HCT116 (cell line): ENCODE measurements at regions not wholly inside any gene's neighbourhood (a gene's known extent, or its start where the extent isn't known, plus 50 kb on each side); places are given as distances from the start of the nearest gene placed in this dataset.

Source experiments
- ATAC-seq: fragments of 200-7000 bp; cut with Tn5 transposase; 2 replicates; pipeline ENCODE4 v1.9.1; 2020; ENCODE audit warnings: mild to moderate bottlenecking, moderate library complexity
- BruUV-seq: library from RNA; stranded (reverse); fragments of 400-500 nt; replicated peaks from 2 replicates; lab custom pipeline; 2021; lab: Mats Ljungman, UMichigan
- CTCF ChIA-PET: fragments of 300-600 bp; sonication (Branson Sonifier 250); formaldehyde crosslinking; loops from one replicate; lab custom pipeline; 2021; ENCODE audit warnings: antibody characterized with exemption; lab: Charles Lee
- POLR2A ChIA-PET: fragments of 300-600, 350-600 bp; sonication (Branson Sonifier 250); formaldehyde crosslinking; loops from one replicate; lab custom pipeline; 2021; ENCODE audit warnings: antibody characterized with exemption; lab: Charles Lee
- RAD21 ChIA-PET, 2 experiments: fragments of 300-600 bp; sonication (Branson Sonifier 250); formaldehyde crosslinking; loops; one replicate each; lab custom pipeline; 2023; ENCODE audit warnings: low total read pairs in 2 of 2; ENCODE audit not compliant: uncharacterized antibody in 2 of 2, unreplicated experiment in 2 of 2, low non-redundant PET in 1 of 2; lab: Charles Lee
- DNase-seq: peaks from one replicate; pipeline ENCODE4 v3.0.0-alpha.2; 2010; ENCODE audit warnings: low read depth, low spot score
- H2AFZ ChIP-seq: fragments of 200-600 bp; shearing (Covaris generic), sonication (generic); 2 replicates; pipeline ENCODE4 v1.6.1; 2017; ENCODE audit warnings: low read depth, mixed run types, mixed read lengths, antibody characterized with exemption, low read length; ENCODE audit not compliant: poor library complexity, severe bottlenecking
- H3K27ac ChIP-seq: 2 replicates; pipeline ENCODE4 v1.5.1; 2012; ENCODE audit warnings: low read depth, low read length
- H3K27me3 ChIP-seq: fragments of 200-600 bp; sonication (generic); 2 replicates; pipeline ENCODE4 v1.6.1; 2016; ENCODE audit warnings: mixed run types, low read length, mixed read lengths; ENCODE audit not compliant: insufficient read depth
- H3K36me3 ChIP-seq, 2 experiments: fragments of 200-500 bp in 1 of 2; fragments of 200-600 bp in 1 of 2; sonication (Bioruptor generic) in 1 of 2; sonication (generic) in 1 of 2; 2 replicates each; pipeline versions ENCODE4 v1.5.1 to v1.6.1; 2014 to 2016; ENCODE audit warnings: low read length in 2 of 2, inconsistent platforms in 1 of 2, mixed read lengths in 1 of 2, mixed run types in 1 of 2; ENCODE audit not compliant: insufficient read depth in 2 of 2, control insufficient read depth in 1 of 2
- H3K4me1 ChIP-seq, 2 experiments: fragments of 200-600 bp in 1 of 2; sonication (generic) in 1 of 2; 2 replicates each; pipeline versions ENCODE4 v1.5.1 to v1.6.1; 2012 to 2017; ENCODE audit warnings: low read length in 2 of 2, inconsistent platforms in 1 of 2, mild to moderate bottlenecking in 1 of 2, mixed read lengths in 1 of 2, mixed run types in 1 of 2, moderate library complexity in 1 of 2; ENCODE audit not compliant: insufficient read depth in 2 of 2, control insufficient read depth in 1 of 2
- H3K4me2 ChIP-seq: fragments of 200-600 bp; sonication (generic); 2 replicates; pipeline ENCODE4 v1.6.1; 2017; ENCODE audit warnings: mixed run types, low read length, mixed read lengths
- H3K4me3 ChIP-seq, 2 experiments: fragments of 200-600 bp in 1 of 2; sonication (generic) in 1 of 2; replicated peaks in 1 of 2; 2 replicates each; pipeline ENCODE4 v1.5.1; 2011 to 2016; ENCODE audit warnings: low read length in 2 of 2, control low read depth in 1 of 2, low read depth in 1 of 2, mild to moderate bottlenecking in 1 of 2, mixed read lengths in 1 of 2, mixed run types in 1 of 2
- H3K79me2 ChIP-seq: fragments of 200-600 bp; sonication (generic); 2 replicates; pipeline ENCODE4 v1.6.1; 2017; ENCODE audit warnings: mild to moderate bottlenecking, mixed run types, low read length, moderate library complexity, mixed read lengths; ENCODE audit not compliant: insufficient read depth
- H3K9ac ChIP-seq: fragments of 200-600 bp; sonication (generic); 2 replicates; pipeline ENCODE4 v1.6.1; 2016; ENCODE audit warnings: low read length, mixed read lengths
- H3K9me2 ChIP-seq: fragments of 200-600 bp; sonication (generic), shearing (Covaris generic); 2 replicates; pipeline ENCODE4 v1.6.1; 2017; ENCODE audit warnings: mixed run types, mild to moderate bottlenecking, moderate library complexity; ENCODE audit not compliant: insufficient read depth
- H3K9me3 ChIP-seq, 2 experiments: fragments of 200-500 bp in 1 of 2; fragments of 200-600 bp in 1 of 2; sonication (Bioruptor generic) in 1 of 2; sonication (generic) in 1 of 2; 2 replicates each; pipeline ENCODE4 v1.6.1; 2014 to 2017; ENCODE audit warnings: low read length in 2 of 2, mixed read lengths in 2 of 2, inconsistent platforms in 1 of 2, low read depth in 1 of 2, mild to moderate bottlenecking in 1 of 2, mixed run types in 1 of 2, moderate library complexity in 1 of 2; ENCODE audit not compliant: control insufficient read depth in 1 of 2, insufficient read depth in 1 of 2
- H4K20me1 ChIP-seq: fragments of 200-600 bp; sonication (generic), shearing (Covaris generic); 2 replicates; pipeline ENCODE4 v1.6.1; 2017; ENCODE audit warnings: mixed run types, mild to moderate bottlenecking, moderate library complexity; ENCODE audit not compliant: insufficient read depth
- EZH2phosphoT487 ChIP-seq: fragments of 200-600 bp; IDR thresholded peaks from 2 replicates; pipeline ENCODE4 v1.6.1; 2018; ENCODE audit warnings: antibody characterized with exemption, borderline replicate concordance
- FOSL1 ChIP-seq: IDR thresholded peaks from 2 replicates; pipeline ENCODE4 v1.6.1; 2012; ENCODE audit warnings: low read depth
- JUND ChIP-seq: IDR thresholded peaks from 2 replicates; pipeline ENCODE4 v1.6.1; 2012
- MAX ChIP-seq: IDR thresholded peaks from 2 replicates; pipeline ENCODE4 v1.6.1; 2012
- SIN3A ChIP-seq: IDR thresholded peaks from 2 replicates; pipeline ENCODE4 v1.6.1; 2012; ENCODE audit warnings: low read depth
- SP1 ChIP-seq: IDR thresholded peaks from 2 replicates; pipeline ENCODE4 v1.6.1; 2012; ENCODE audit warnings: low read depth
- TCF7L2 ChIP-seq: IDR thresholded peaks from 2 replicates; pipeline ENCODE4 v1.7.0; 2011; ENCODE audit warnings: borderline replicate concordance, inconsistent platforms; ENCODE audit not compliant: insufficient read depth, insufficient read length; ENCODE audit errors: extremely low read depth
- ZBTB33 ChIP-seq: IDR thresholded peaks from 2 replicates; pipeline ENCODE4 v1.6.1; 2011; ENCODE audit warnings: mild to moderate bottlenecking, low read length, moderate library complexity; ENCODE audit not compliant: insufficient replicate concordance; ENCODE audit errors: extremely low read depth
- ZFX ChIP-seq: fragments of 450-650 bp; IDR thresholded peaks from 2 replicates; pipeline ENCODE4 v1.6.1; 2017
- ZNF274 ChIP-seq: fragments of 200-500 bp; sonication (Bioruptor generic); IDR thresholded peaks from 2 replicates; pipeline ENCODE4 v1.6.1; 2014; ENCODE audit warnings: mild to moderate bottlenecking, low read depth, low read length, inconsistent platforms
- intact Hi-C: fragments of 100-400 bp; cut with micrococcal nuclease; formaldehyde crosslinking; loops from 2 replicates; pipeline ENCODE4 v1.10.0; 2022
- TF ChIP-seq, protein P1 (sequence below): IDR thresholded peaks from 2 replicates; pipeline ENCODE4 v1.6.1; 2012; ENCODE audit warnings: low read depth

DNA sequence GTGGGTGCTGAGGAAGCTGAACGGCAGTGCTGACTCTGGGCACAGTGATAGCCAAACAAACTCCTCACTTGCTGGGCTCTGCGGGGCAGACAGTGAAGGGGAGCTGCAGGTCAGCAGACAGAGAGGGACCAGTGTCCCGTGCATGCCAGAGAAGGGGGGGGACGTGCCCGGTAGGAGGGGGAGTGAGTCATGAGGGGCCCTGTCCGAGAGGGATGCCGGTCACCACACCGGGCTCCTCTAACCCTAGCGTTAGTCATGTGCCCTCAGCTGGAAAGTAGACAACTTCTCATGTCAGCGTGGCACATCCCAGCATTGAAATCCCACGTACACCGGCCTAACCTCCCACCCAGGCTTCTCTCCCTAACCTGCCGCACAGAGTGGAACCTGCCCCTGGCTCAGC, 117.1 kb upstream of the DPP6 start:
- H2AFZ ChIP-seq = no peak overlapping the region
- ATAC-seq = no peak
- H3K4me2 ChIP-seq = no peak overlapping the region
- H3K9me3 ChIP-seq = peaks cover 4 to 9% of the 10 kb centered on the region in 2 experiments; a peak in 2 of 4 replicates
- no peak overlapping the region for H3K4me3 ChIP-seq
- TF ChIP-seq MAX (no peak), ZBTB33 (no peak)
- H3K4me1 ChIP-seq = no peaks in the 10 kb centered on the region
- no peak for DNase-seq
- CTCF ChIA-PET = no interaction called here
- H3K79me2 ChIP-seq = no peaks in the 10 kb centered on the region
- POLR2A ChIA-PET = no interaction called here
- H4K20me1 ChIP-seq = no peaks in the 10 kb centered on the region
- no peaks in the 10 kb centered on the region for H3K36me3 ChIP-seq
- H3K9me2 ChIP-seq = no peaks in the 10 kb centered on the region
- no peaks in the 10 kb centered on the region for H3K27me3 ChIP-seq
- intact Hi-C loops = no loop called here
- RAD21 ChIA-PET = no interaction called here
- H3K27ac ChIP-seq = no peak overlapping the region
- no peak overlapping the region for H3K9ac ChIP-seq
- BruUV-seq = no TSS peak

DNA sequence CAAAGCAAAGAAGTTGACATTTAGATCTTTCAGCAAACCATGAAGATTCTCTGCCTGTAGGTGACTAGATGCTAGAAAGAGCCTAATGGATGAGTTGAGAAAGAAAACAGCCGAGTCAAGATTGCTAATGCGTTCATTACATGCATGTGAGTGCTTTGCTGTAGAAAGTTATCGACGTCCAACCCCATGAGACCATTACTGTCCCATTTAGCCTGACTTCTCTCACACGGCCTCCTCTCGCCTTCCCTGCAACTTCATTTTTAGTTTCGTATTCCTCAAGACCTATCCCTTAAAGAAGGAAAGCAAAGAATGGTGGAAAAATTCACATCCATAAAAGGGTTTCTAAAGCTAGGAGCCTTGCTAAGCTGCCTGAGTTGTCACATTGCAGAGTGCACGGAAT, 113.7 kb upstream of the DPP6 start:
- TF ChIP-seq ZNF274 (no peak), ZBTB33 (no peak), JUND (no peak), SIN3A (no peak), FOSL1 (no peak), ZFX (no peak), EZH2phosphoT487 (no peak), TCF7L2 (no peak), SP1 (no peak)
- TF ChIP-seq, protein P1, sequence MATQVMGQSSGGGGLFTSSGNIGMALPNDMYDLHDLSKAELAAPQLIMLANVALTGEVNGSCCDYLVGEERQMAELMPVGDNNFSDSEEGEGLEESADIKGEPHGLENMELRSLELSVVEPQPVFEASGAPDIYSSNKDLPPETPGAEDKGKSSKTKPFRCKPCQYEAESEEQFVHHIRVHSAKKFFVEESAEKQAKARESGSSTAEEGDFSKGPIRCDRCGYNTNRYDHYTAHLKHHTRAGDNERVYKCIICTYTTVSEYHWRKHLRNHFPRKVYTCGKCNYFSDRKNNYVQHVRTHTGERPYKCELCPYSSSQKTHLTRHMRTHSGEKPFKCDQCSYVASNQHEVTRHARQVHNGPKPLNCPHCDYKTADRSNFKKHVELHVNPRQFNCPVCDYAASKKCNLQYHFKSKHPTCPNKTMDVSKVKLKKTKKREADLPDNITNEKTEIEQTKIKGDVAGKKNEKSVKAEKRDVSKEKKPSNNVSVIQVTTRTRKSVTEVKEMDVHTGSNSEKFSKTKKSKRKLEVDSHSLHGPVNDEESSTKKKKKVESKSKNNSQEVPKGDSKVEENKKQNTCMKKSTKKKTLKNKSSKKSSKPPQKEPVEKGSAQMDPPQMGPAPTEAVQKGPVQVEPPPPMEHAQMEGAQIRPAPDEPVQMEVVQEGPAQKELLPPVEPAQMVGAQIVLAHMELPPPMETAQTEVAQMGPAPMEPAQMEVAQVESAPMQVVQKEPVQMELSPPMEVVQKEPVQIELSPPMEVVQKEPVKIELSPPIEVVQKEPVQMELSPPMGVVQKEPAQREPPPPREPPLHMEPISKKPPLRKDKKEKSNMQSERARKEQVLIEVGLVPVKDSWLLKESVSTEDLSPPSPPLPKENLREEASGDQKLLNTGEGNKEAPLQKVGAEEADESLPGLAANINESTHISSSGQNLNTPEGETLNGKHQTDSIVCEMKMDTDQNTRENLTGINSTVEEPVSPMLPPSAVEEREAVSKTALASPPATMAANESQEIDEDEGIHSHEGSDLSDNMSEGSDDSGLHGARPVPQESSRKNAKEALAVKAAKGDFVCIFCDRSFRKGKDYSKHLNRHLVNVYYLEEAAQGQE = no peak
- no TSS peak for BruUV-seq

More for the DNA sequence above, 113.7 kb upstream of the DPP6 start:
- no peaks in the 10 kb centered on the region for H3K27me3 ChIP-seq
- intact Hi-C loops = no loop called here
- no peak overlapping the region for H3K4me2 ChIP-seq
- H3K4me1 ChIP-seq = no peaks in the 10 kb centered on the region
- no peak overlapping the region for H3K9ac ChIP-seq
- no peaks in the 10 kb centered on the region for H4K20me1 ChIP-seq
- H2AFZ ChIP-seq = no peak overlapping the region
- DNase-seq = no peak
- ChIA-PET POLR2A (no interaction called here), RAD21 (no interaction called here), CTCF (no interaction called here)
- no peaks in the 10 kb centered on the region for H3K79me2 ChIP-seq
- no peak overlapping the region for H3K4me3 ChIP-seq
- no peaks in the 10 kb centered on the region for H3K36me3 ChIP-seq
- H3K9me3 ChIP-seq = peaks cover 0 to 6% of the 10 kb centered on the region in 2 experiments; a peak in 2 of 4 replicates
- no peak for ATAC-seq
- no peaks in the 10 kb centered on the region for H3K9me2 ChIP-seq
- H3K27ac ChIP-seq = no peak overlapping the region
